Liver (tissue), 8 donors: ENCODE measurements at regions not wholly inside any gene's neighbourhood (a gene's known extent, or its start where the extent isn't known, plus 50 kb on each side); places are given as distances from the start of the nearest gene placed in this dataset.

Experiments used
- DNase-seq: peaks from one replicate; pipeline ENCODE4 v3.0.0-alpha.2; 2017; ENCODE audit warnings: low spot score
- H3K27ac ChIP-seq, 2 donors: one replicate each; pipeline ENCODE4 v1.7.0; 2013; ENCODE audit warnings: inconsistent platforms in 2 of 2, low read length in 2 of 2, control low read depth in 1 of 2, low read depth in 1 of 2, mild to moderate bottlenecking in 1 of 2
- H3K27me3 ChIP-seq, 4 donors: one replicate each; pipeline versions ENCODE4 v1.6.1 to v1.7.0; 2013; ENCODE audit warnings: low read length in 3 of 4, inconsistent platforms in 1 of 4, mild to moderate bottlenecking in 1 of 4, moderate library complexity in 1 of 4; ENCODE audit not compliant: control insufficient read depth in 4 of 4, insufficient read depth in 4 of 4
- H3K36me3 ChIP-seq, 4 donors: one replicate each; pipeline versions ENCODE4 v1.6.1 to v1.7.0; 2013; ENCODE audit warnings: low read length in 3 of 4, mild to moderate bottlenecking in 3 of 4, low read depth in 1 of 4, moderate library complexity in 1 of 4; ENCODE audit not compliant: control insufficient read depth in 4 of 4, insufficient read depth in 3 of 4
- H3K4me1 ChIP-seq, 4 donors: one replicate each; pipeline versions ENCODE4 v1.6.1 to v1.7.0; 2013; ENCODE audit warnings: low read length in 3 of 4, mild to moderate bottlenecking in 3 of 4, moderate library complexity in 1 of 4; ENCODE audit not compliant: control insufficient read depth in 4 of 4, insufficient read depth in 4 of 4
- H3K4me3 ChIP-seq, 3 donors: one replicate each; pipeline versions ENCODE4 v1.6.1 to v1.7.0; 2013; ENCODE audit warnings: low read length in 3 of 3, control low read depth in 1 of 3, low read depth in 1 of 3, mild to moderate bottlenecking in 1 of 3
- H3K9ac ChIP-seq, 2 donors: one replicate each; pipeline ENCODE4 v1.7.0; 2013; ENCODE audit warnings: low read length in 2 of 2, mild to moderate bottlenecking in 2 of 2, moderate library complexity in 2 of 2, control low read depth in 1 of 2, low read depth in 1 of 2
- H3K9me3 ChIP-seq, 4 donors: one replicate each; pipeline versions ENCODE4 v1.6.1 to v1.7.0; 2013; ENCODE audit warnings: low read length in 3 of 4; ENCODE audit not compliant: control insufficient read depth in 4 of 4
- ATF3 ChIP-seq: IDR thresholded peaks from 2 replicates; pipeline ENCODE4 v1.6.1; 2016; ENCODE audit warnings: antibody characterized with exemption
- CTCF ChIP-seq: fragments of 150-350 bp; IDR thresholded peaks from 2 replicates; pipeline ENCODE4 v1.5.1; 2017; ENCODE audit warnings: improper control_type of control experiment, low read depth, low read length; ENCODE audit not compliant: missing input control
- FOXA1 ChIP-seq: IDR thresholded peaks from 2 replicates; pipeline ENCODE4 v1.6.1; 2016; ENCODE audit warnings: antibody characterized with exemption
- FOXA2 ChIP-seq: IDR thresholded peaks from 2 replicates; pipeline ENCODE4 v1.6.1; 2016; ENCODE audit warnings: antibody characterized with exemption
- GABPA ChIP-seq, 2 donors: IDR thresholded peaks in 1 of 2; conservative IDR thresholded peaks in 1 of 2; 2 replicates each; pipeline ENCODE4 v1.6.1; 2016; ENCODE audit warnings: antibody characterized with exemption in 2 of 2, mild to moderate bottlenecking in 1 of 2, moderate library complexity in 1 of 2
- HNF4A ChIP-seq, 2 donors: conservative IDR thresholded peaks; 2 replicates each; pipeline ENCODE4 v1.6.1; 2016; ENCODE audit warnings: antibody characterized with exemption in 2 of 2, mild to moderate bottlenecking in 2 of 2
- HNF4G ChIP-seq: IDR thresholded peaks from 2 replicates; pipeline ENCODE4 v1.6.1; 2016; ENCODE audit warnings: antibody characterized with exemption
- JUND ChIP-seq, 2 donors: IDR thresholded peaks; 2 replicates each; pipeline ENCODE4 v1.6.1; 2016; ENCODE audit warnings: antibody characterized with exemption in 2 of 2
- MAX ChIP-seq: IDR thresholded peaks from 2 replicates; pipeline ENCODE4 v1.6.1; 2016; ENCODE audit warnings: antibody characterized with exemption
- NR2F2 ChIP-seq: IDR thresholded peaks from 2 replicates; pipeline ENCODE4 v1.6.1; 2016; ENCODE audit warnings: antibody characterized with exemption
- SP1 ChIP-seq: IDR thresholded peaks from 2 replicates; pipeline ENCODE4 v1.6.1; 2018; ENCODE audit warnings: antibody characterized with exemption, mild to moderate bottlenecking
- YY1 ChIP-seq: IDR thresholded peaks from 2 replicates; pipeline ENCODE4 v1.6.1; 2016; ENCODE audit warnings: antibody characterized with exemption, mild to moderate bottlenecking
- ZBTB33 ChIP-seq: IDR thresholded peaks from 2 replicates; pipeline ENCODE4 v1.6.1; 2016; ENCODE audit warnings: antibody characterized with exemption
- WGBS: extraction: QIAGEN DNeasy Blood & Tissue Kit; methylation state at CpG from one replicate; pipeline ENCODE4 v1.1.7; 2013; 5-methylcytosine and 5-hydroxymethylcytosine counted together
- donor health status: healthy.
- donor health status: healthy.
- donor health status: healthy.
- donor health status: healthy.
- donor health status: healthy.

GRCh38 chr1:191358724-191359123 is 799.5 kb upstream of the RGS18 start (continued):
- TF ChIP-seq CTCF, result no peak
- TF ChIP-seq FOXA2, result no peak
- no peak for TF ChIP-seq ZBTB33
- no peak for TF ChIP-seq GABPA (IDR thresholded peaks at IDR 0.05 in 1 of 2, conservative IDR thresholded peaks at IDR 0.05 in 1 of 2)

GRCh38 chr1:191366686-191367085 is 791.6 kb upstream of the RGS18 start:
- 83% methylated on average over 1 of the region's 1 CpG for WGBS
- DNase-seq, result no peak
- peaks cover 0 to 2% (median 0%) of the 10 kb centered on the region in 4 donors for H3K9me3 ChIP-seq
- no peak overlapping the region for H3K27ac ChIP-seq
- no peak overlapping the region for H3K9ac ChIP-seq
- no peaks in the 10 kb centered on the region for H3K4me1 ChIP-seq
- no peak overlapping the region for H3K4me3 ChIP-seq
- H3K36me3 ChIP-seq, result no peaks in the 10 kb centered on the region
- TF ChIP-seq HNF4A (conservative IDR thresholded peaks at IDR 0.05), result no peak
- TF ChIP-seq JUND (IDR thresholded peaks at IDR 0.05), result no peak
- no peak for TF ChIP-seq MAX
- TF ChIP-seq YY1, result no peak
- no peak for TF ChIP-seq ZBTB33
- no peak for TF ChIP-seq HNF4G
- TF ChIP-seq SP1, result no peak
- no peak for TF ChIP-seq ATF3
- TF ChIP-seq CTCF, result no peak
- no peak for TF ChIP-seq FOXA1
- no peak for TF ChIP-seq NR2F2
- H3K27me3 ChIP-seq, result no peaks in the 10 kb centered on the region
